Panc1 (cell line): ENCODE measurements at regions not wholly inside any gene's neighbourhood (a gene's known extent, or its start where the extent isn't known, plus 50 kb on each side); places are given as distances from the start of the nearest gene placed in this dataset.

Experiments used
- CTCF ChIP-seq: fragments of 450-650 bp; IDR thresholded peaks from 2 replicates; pipeline ENCODE4 v1.5.1; 2017; ENCODE audit warnings: mild to moderate bottlenecking
- REST ChIP-seq, 2 experiments: IDR thresholded peaks; 2 replicates each; pipeline ENCODE4 v1.6.1; 2011 to 2012; ENCODE audit warnings: low read depth in 2 of 2, control low read depth in 1 of 2, low read length in 1 of 2, mild to moderate bottlenecking in 1 of 2, moderate library complexity in 1 of 2; ENCODE audit not compliant: insufficient read depth in 1 of 2

- TF ChIP-seq REST (IDR thresholded peaks at IDR 0.05; ENCODE audit: insufficient read depth in 1 of 2, low read depth in 2 of 2, low read length in 1 of 2), result no peak
- TF ChIP-seq CTCF, result no peak
Measured at GRCh38 chr14:105943973-105944602, 417.7 kb downstream of the TMEM121 start.
